ENCODE measurements at regions not wholly inside any gene's neighbourhood (a gene's known extent, or its start where the extent isn't known, plus 50 kb on each side); places are given as distances from the start of the nearest gene placed in this dataset.

- no peak for TF ChIP-seq EZH2 (IDR thresholded peaks at IDR 0.05; ENCODE audit: insufficient read depth, low read length)
- TF ChIP-seq, protein P1, sequence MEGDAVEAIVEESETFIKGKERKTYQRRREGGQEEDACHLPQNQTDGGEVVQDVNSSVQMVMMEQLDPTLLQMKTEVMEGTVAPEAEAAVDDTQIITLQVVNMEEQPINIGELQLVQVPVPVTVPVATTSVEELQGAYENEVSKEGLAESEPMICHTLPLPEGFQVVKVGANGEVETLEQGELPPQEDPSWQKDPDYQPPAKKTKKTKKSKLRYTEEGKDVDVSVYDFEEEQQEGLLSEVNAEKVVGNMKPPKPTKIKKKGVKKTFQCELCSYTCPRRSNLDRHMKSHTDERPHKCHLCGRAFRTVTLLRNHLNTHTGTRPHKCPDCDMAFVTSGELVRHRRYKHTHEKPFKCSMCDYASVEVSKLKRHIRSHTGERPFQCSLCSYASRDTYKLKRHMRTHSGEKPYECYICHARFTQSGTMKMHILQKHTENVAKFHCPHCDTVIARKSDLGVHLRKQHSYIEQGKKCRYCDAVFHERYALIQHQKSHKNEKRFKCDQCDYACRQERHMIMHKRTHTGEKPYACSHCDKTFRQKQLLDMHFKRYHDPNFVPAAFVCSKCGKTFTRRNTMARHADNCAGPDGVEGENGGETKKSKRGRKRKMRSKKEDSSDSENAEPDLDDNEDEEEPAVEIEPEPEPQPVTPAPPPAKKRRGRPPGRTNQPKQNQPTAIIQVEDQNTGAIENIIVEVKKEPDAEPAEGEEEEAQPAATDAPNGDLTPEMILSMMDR (IDR thresholded peaks at IDR 0.05; ENCODE audit: insufficient read depth, low read depth, low read length), result no peak
Measured at GRCh38 chr1:165112260-165112659, 244.3 kb downstream of the LMX1A start.
